HepG2 (cell line): ENCODE measurements at regions not wholly inside any gene's neighbourhood (a gene's known extent, or its start where the extent isn't known, plus 50 kb on each side); places are given as distances from the start of the nearest gene placed in this dataset.
A peak's percentile ranks its signal among the peaks of the same experiment; 100 is the strongest.

Experiments used
- AHR ChIP-seq: IDR thresholded peaks from 2 replicates; pipeline ENCODE4 v1.6.1; 2018; ENCODE audit warnings: missing genetic modification reagents, missing compliant biosample characterization
- ERF ChIP-seq: IDR thresholded peaks from 2 replicates; pipeline ENCODE4 v1.6.1; 2018; ENCODE audit warnings: missing biosample characterization, missing genetic modification reagents
- FOXA3 ChIP-seq: IDR thresholded peaks from 2 replicates; pipeline ENCODE4 v1.6.1; 2016; ENCODE audit warnings: missing genetic modification reagents, missing compliant biosample characterization
- LCORL ChIP-seq, 2 experiments: fragments of 450-650 bp in 1 of 2; sonication (generic) in 1 of 2; formaldehyde crosslinking in 1 of 2; IDR thresholded peaks; 2 replicates each; pipeline versions ENCODE4 v1.5.0 to v1.6.1; 2017 to 2020; ENCODE audit warnings: antibody characterized with exemption in 1 of 2, missing genetic modification reagents in 1 of 2
- NKX3-1 ChIP-seq: sonication (generic); formaldehyde crosslinking; IDR thresholded peaks from 2 replicates; pipeline ENCODE4 v1.5.0; 2020; ENCODE audit warnings: missing genetic modification reagents
- NR2F1 ChIP-seq, 2 experiments: fragments of 450-650 bp in 1 of 2; formaldehyde crosslinking in 1 of 2; IDR thresholded peaks; 2 replicates each; pipeline versions ENCODE4 v1.5.0 to v1.6.1; 2016 to 2020; ENCODE audit warnings: mild to moderate bottlenecking in 1 of 2, missing compliant biosample characterization in 1 of 2, missing genetic modification reagents in 1 of 2, moderate library complexity in 1 of 2
- PHF5A ChIP-seq: IDR thresholded peaks from one replicate; pipeline ENCODE4 v1.6.1; 2018; ENCODE audit warnings: low read depth, missing genetic modification reagents; ENCODE audit not compliant: unreplicated experiment
- REXO4 ChIP-seq: sonication (generic); formaldehyde crosslinking; IDR thresholded peaks from 2 replicates; pipeline ENCODE4 v1.8.0; 2022; ENCODE audit warnings: missing genetic modification reagents, mild to moderate bottlenecking, borderline replicate concordance
- SAFB2 ChIP-seq: sonication (generic); formaldehyde crosslinking; IDR thresholded peaks from 2 replicates; pipeline ENCODE4 v1.5.1; 2020; ENCODE audit warnings: missing genetic modification reagents, low read depth, mild to moderate bottlenecking, borderline replicate concordance
- SKI ChIP-seq: fragments of 450-650 bp; IDR thresholded peaks from one replicate; pipeline ENCODE4 v1.6.1; 2018; ENCODE audit warnings: mild to moderate bottlenecking; ENCODE audit not compliant: partially characterized antibody
- SMC3 ChIP-seq: IDR thresholded peaks from 2 replicates; pipeline ENCODE4 v1.6.1; 2011; ENCODE audit warnings: low read length, improper control_type of control experiment
- SRF ChIP-seq: IDR thresholded peaks from 2 replicates; pipeline ENCODE4 v1.6.1; 2011; ENCODE audit warnings: mild to moderate bottlenecking, low read depth, low read length, moderate library complexity
- TRIM22 ChIP-seq: fragments of 450-650 bp; IDR thresholded peaks from 2 replicates; pipeline ENCODE4 v1.6.1; 2017
- ZBTB25 ChIP-seq: IDR thresholded peaks from 2 replicates; pipeline ENCODE4 v1.6.1; 2018; ENCODE audit warnings: missing genetic modification reagents
- ZKSCAN8 ChIP-seq: IDR thresholded peaks from 2 replicates; pipeline ENCODE4 v1.6.1; 2016; ENCODE audit warnings: borderline replicate concordance, missing genetic modification reagents, missing compliant biosample characterization
- ZNF34 ChIP-seq: sonication (generic); formaldehyde crosslinking; IDR thresholded peaks from 2 replicates; pipeline ENCODE4 v1.4.0; 2020; ENCODE audit warnings: mild to moderate bottlenecking, missing genetic modification reagents, borderline replicate concordance
- ZNF362 ChIP-seq: sonication (generic); formaldehyde crosslinking; IDR thresholded peaks from 2 replicates; pipeline ENCODE4 v1.4.0; 2020; ENCODE audit warnings: missing genetic modification reagents, mild to moderate bottlenecking, borderline replicate concordance
- ZNF557 ChIP-seq: sonication (generic); formaldehyde crosslinking; IDR thresholded peaks from 2 replicates; pipeline ENCODE4 v1.4.0; 2020; ENCODE audit warnings: missing genetic modification reagents
- ZNF891 ChIP-seq: sonication (generic); formaldehyde crosslinking; IDR thresholded peaks from 2 replicates; pipeline ENCODE4 v1.5.0; 2020; ENCODE audit warnings: mild to moderate bottlenecking, missing genetic modification reagents
- TF ChIP-seq, protein P1 (sequence below): IDR thresholded peaks from 2 replicates; pipeline ENCODE4 v1.6.1; 2016; ENCODE audit warnings: low read depth, borderline replicate concordance
- TF ChIP-seq, protein P2 (sequence below): sonication (generic); formaldehyde crosslinking; IDR thresholded peaks from 2 replicates; pipeline ENCODE4 v1.5.0; 2020; ENCODE audit warnings: missing genetic modification reagents
- TF ChIP-seq, protein P3 (sequence below): IDR thresholded peaks from 2 replicates; pipeline ENCODE4 v1.6.1; 2016; ENCODE audit warnings: missing compliant biosample characterization, missing genetic modification reagents, borderline replicate concordance
- TF ChIP-seq, protein P4 (sequence below): fragments of 450-650 bp; IDR thresholded peaks from 2 replicates; pipeline ENCODE4 v1.6.1; 2016

DNA sequence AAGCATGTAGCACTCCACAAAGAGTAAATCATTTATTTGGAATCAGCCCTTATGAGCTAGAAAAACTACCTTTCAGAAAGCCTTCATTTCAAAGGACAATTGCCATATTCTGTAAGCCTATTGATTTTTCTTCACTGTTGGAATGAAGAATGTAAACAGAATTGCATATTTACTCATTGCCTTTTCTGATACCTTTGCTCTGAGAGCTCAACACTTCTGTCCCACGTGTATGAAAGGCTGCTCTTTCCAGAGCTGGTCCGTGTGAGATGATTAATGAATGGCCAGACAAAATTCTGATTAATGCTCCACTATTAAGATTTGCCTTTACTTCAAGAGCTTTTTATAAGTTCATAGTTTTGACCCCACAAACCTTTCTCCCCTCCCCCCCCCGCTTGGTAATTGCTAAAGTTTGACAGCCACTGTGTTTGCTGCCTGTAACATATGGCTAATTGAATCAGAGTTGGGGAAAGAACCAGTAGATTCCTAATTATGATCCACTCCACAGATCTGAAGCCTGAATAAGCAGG is 63.0 kb upstream of the PLEKHA5 start (continued):
- peak in 1 of 2 experiments; percentile 61; a peak in 1 of 4 replicates for TF ChIP-seq NR2F1 (CRISPR knock-in tag; IDR thresholded peaks at IDR 0.05)
- TF ChIP-seq SKI: peak; percentile 72
- TF ChIP-seq ZBTB25 (CRISPR knock-in tag): peak; percentile 58; the same call in 1 of the 2 replicates
- TF ChIP-seq FOXA3 (CRISPR knock-in tag): peak; percentile 100
- TF ChIP-seq ZKSCAN8 (CRISPR knock-in tag): peak; percentile 62; the same call in 1 of the 2 replicates
- TF ChIP-seq SAFB2 (CRISPR knock-in tag): no peak
- no peak for TF ChIP-seq AHR (CRISPR knock-in tag)
- TF ChIP-seq SRF: peak; percentile 59; the same call in 1 of the 2 replicates
- no peak for TF ChIP-seq TRIM22
- TF ChIP-seq, protein P1, sequence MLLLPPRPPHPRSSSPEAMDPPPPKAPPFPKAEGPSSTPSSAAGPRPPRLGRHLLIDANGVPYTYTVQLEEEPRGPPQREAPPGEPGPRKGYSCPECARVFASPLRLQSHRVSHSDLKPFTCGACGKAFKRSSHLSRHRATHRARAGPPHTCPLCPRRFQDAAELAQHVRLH (CRISPR knock-in tag): peak; percentile 59; the same call in 1 of the 2 replicates
- peak; percentile 69 for TF ChIP-seq PHF5A
- peak; percentile 15; the same call in 1 of the 2 replicates for TF ChIP-seq SMC3
- no peak for TF ChIP-seq ZNF34 (CRISPR knock-in tag)
- peak; percentile 80 for TF ChIP-seq ERF (CRISPR knock-in tag)
- no peak for TF ChIP-seq ZNF891 (CRISPR knock-in tag)
- no peak for TF ChIP-seq ZNF557
- peak; percentile 60; the same call in 1 of the 2 replicates for TF ChIP-seq NKX3-1 (CRISPR knock-in tag)
- TF ChIP-seq ZNF362: peak; percentile 88; the same call in 1 of the 2 replicates
- no peak for TF ChIP-seq REXO4 (CRISPR knock-in tag)
- TF ChIP-seq, protein P2, sequence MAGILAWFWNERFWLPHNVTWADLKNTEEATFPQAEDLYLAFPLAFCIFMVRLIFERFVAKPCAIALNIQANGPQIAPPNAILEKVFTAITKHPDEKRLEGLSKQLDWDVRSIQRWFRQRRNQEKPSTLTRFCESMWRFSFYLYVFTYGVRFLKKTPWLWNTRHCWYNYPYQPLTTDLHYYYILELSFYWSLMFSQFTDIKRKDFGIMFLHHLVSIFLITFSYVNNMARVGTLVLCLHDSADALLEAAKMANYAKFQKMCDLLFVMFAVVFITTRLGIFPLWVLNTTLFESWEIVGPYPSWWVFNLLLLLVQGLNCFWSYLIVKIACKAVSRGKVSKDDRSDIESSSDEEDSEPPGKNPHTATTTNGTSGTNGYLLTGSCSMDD: no peak
- TF ChIP-seq, protein P3, sequence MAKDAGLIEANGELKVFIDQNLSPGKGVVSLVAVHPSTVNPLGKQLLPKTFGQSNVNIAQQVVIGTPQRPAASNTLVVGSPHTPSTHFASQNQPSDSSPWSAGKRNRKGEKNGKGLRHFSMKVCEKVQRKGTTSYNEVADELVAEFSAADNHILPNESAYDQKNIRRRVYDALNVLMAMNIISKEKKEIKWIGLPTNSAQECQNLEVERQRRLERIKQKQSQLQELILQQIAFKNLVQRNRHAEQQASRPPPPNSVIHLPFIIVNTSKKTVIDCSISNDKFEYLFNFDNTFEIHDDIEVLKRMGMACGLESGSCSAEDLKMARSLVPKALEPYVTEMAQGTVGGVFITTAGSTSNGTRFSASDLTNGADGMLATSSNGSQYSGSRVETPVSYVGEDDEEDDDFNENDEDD (CRISPR knock-in tag): peak; percentile 25; the same call in 1 of the 2 replicates
- TF ChIP-seq, protein P4, sequence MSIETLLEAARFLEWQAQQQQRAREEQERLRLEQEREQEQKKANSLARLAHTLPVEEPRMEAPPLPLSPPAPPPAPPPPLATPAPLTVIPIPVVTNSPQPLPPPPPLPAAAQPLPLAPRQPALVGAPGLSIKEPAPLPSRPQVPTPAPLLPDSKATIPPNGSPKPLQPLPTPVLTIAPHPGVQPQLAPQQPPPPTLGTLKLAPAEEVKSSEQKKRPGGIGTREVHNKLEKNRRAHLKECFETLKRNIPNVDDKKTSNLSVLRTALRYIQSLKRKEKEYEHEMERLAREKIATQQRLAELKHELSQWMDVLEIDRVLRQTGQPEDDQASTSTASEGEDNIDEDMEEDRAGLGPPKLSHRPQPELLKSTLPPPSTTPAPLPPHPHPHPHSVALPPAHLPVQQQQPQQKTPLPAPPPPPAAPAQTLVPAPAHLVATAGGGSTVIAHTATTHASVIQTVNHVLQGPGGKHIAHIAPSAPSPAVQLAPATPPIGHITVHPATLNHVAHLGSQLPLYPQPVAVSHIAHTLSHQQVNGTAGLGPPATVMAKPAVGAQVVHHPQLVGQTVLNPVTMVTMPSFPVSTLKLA: peak; percentile 46; the same call in 1 of the 2 replicates
- 0 out of 2 replicates have a peak, but pooled peaks have one; percentile 45 for TF ChIP-seq LCORL (IDR thresholded peaks at IDR 0.05)
- TF ChIP-seq LCORL (CRISPR knock-in tag; IDR thresholded peaks at IDR 0.05): peak; percentile 84
